IMR-90 (cell line): ENCODE measurements at regions not wholly inside any gene's neighbourhood (a gene's known extent, or its start where the extent isn't known, plus 50 kb on each side); places are given as distances from the start of the nearest gene placed in this dataset.

Experiments used
- ATAC-seq: fragments of 200-7000 bp; cut with Tn5 transposase; 2 replicates; pipeline ENCODE4 v1.9.1; 2020; ENCODE audit warnings: low read depth, mild to moderate bottlenecking, moderate library complexity
- BruUV-seq: library from RNA; stranded (reverse); fragments of 400-500 nt; replicated peaks from 2 replicates; lab custom pipeline; 2021; lab: Mats Ljungman, UMichigan
- CTCF ChIA-PET: fragments of 300-600 bp; formaldehyde crosslinking; extraction: SDS; loops from one replicate; lab custom pipeline; 2021; ENCODE audit warnings: antibody characterized with exemption; lab: Yijun Ruan, JAX
- POLR2A ChIA-PET: fragments of 300-600 bp; sonication (Branson Sonifier 250); formaldehyde crosslinking; loops from one replicate; lab custom pipeline; 2022; ENCODE audit warnings: antibody characterized with exemption; ENCODE audit not compliant: unreplicated experiment; lab: Charles Lee
- DNase-seq: peaks from one replicate; pipeline ENCODE4 v3.0.0; 2013
- H2AFZ ChIP-seq: replicated peaks from 2 replicates; pipeline ENCODE3; 2013; ENCODE audit warnings: low read length, mild to moderate bottlenecking; ENCODE audit not compliant: poor library complexity
- H2AK5ac ChIP-seq: 2 replicates; pipeline ENCODE4 v1.6.1; 2013; ENCODE audit warnings: low read depth, low read length, inconsistent platforms
- H2AK9ac ChIP-seq: replicated peaks from 2 replicates; pipeline ENCODE3; 2013; ENCODE audit warnings: mild to moderate bottlenecking, low read depth, low read length, moderate library complexity; ENCODE audit not compliant: poor library complexity
- H2BK120ac ChIP-seq: 2 replicates; pipeline ENCODE4 v1.6.1; 2013; ENCODE audit warnings: low read depth, low read length, inconsistent platforms
- H2BK15ac ChIP-seq: 3 replicates; pipeline ENCODE4 v1.6.1; 2013; ENCODE audit warnings: low read depth, low read length, inconsistent platforms
- H2BK20ac ChIP-seq: 2 replicates; pipeline ENCODE4 v1.6.1; 2013; ENCODE audit warnings: low read depth, mild to moderate bottlenecking, inconsistent platforms, low read length, moderate library complexity
- H2BK5ac ChIP-seq: 2 replicates; pipeline ENCODE4 v1.6.1; 2013; ENCODE audit warnings: mild to moderate bottlenecking, low read depth, low read length, inconsistent platforms; ENCODE audit not compliant: poor library complexity, severe bottlenecking
- H3K14ac ChIP-seq: replicated peaks from 2 replicates; pipeline ENCODE4 v1.6.1; 2013; ENCODE audit warnings: low read depth, low read length, inconsistent platforms
- H3K18ac ChIP-seq: 2 replicates; pipeline ENCODE4 v1.6.1; 2013; ENCODE audit warnings: low read depth, low read length, control low read depth
- H3K23ac ChIP-seq: 2 replicates; pipeline ENCODE4 v1.6.1; 2013; ENCODE audit warnings: low read depth, low read length, inconsistent platforms
- H3K27ac ChIP-seq: 2 replicates; pipeline ENCODE4 v1.5.1; 2013; ENCODE audit warnings: mild to moderate bottlenecking, control low read depth, low read length; ENCODE audit not compliant: insufficient read depth
- H3K27me3 ChIP-seq: 2 replicates; pipeline ENCODE4 v1.6.1; 2013; ENCODE audit warnings: low read length; ENCODE audit not compliant: control insufficient read depth, insufficient read depth
- H3K36me3 ChIP-seq: 2 replicates; pipeline ENCODE4 v1.6.1; 2013; ENCODE audit warnings: low read length, mixed read lengths; ENCODE audit not compliant: control insufficient read depth, insufficient read depth
- H3K4ac ChIP-seq: 2 replicates; pipeline ENCODE4 v1.6.1; 2013; ENCODE audit warnings: low read depth, low read length, inconsistent platforms
- H3K4me1 ChIP-seq: 2 replicates; pipeline ENCODE4 v1.6.1; 2013; ENCODE audit warnings: low read length, mixed read lengths; ENCODE audit not compliant: control insufficient read depth, insufficient read depth
- H3K4me2 ChIP-seq: 2 replicates; pipeline ENCODE4 v1.6.1; 2013; ENCODE audit warnings: low read depth, mild to moderate bottlenecking, control low read depth, low read length, moderate library complexity
- H3K4me3 ChIP-seq: 2 replicates; pipeline ENCODE4 v1.5.1; 2013; ENCODE audit warnings: low read depth, mild to moderate bottlenecking, control low read depth, low read length, moderate library complexity; ENCODE audit not compliant: insufficient read depth
- H3K56ac ChIP-seq: 2 replicates; pipeline ENCODE4 v1.6.1; 2013; ENCODE audit warnings: low read length, inconsistent platforms; ENCODE audit not compliant: insufficient read depth; ENCODE audit errors: extremely low read depth
- H3K79me1 ChIP-seq, 2 experiments: 2 replicates each; pipeline ENCODE4 v1.6.1; 2013; ENCODE audit warnings: low read length in 2 of 2, inconsistent platforms in 1 of 2, low read depth in 1 of 2
- H3K9ac ChIP-seq: 2 replicates; pipeline ENCODE4 v1.6.1; 2013; ENCODE audit warnings: low read depth, low read length, control low read depth
- H3K9me1 ChIP-seq: 2 replicates; pipeline ENCODE4 v1.6.1; 2013; ENCODE audit warnings: low read length, inconsistent platforms; ENCODE audit not compliant: insufficient read depth
- H3K9me3 ChIP-seq: 2 replicates; pipeline ENCODE4 v1.6.1; 2013; ENCODE audit warnings: low read length; ENCODE audit not compliant: control insufficient read depth, insufficient read depth
- H4K20me1 ChIP-seq: 2 replicates; pipeline ENCODE4 v1.6.1; 2013; ENCODE audit warnings: low read length, inconsistent platforms; ENCODE audit not compliant: insufficient read depth
- H4K5ac ChIP-seq: 2 replicates; pipeline ENCODE4 v1.6.1; 2013; ENCODE audit warnings: mild to moderate bottlenecking, low read depth, low read length, control low read depth
- H4K8ac ChIP-seq, 2 experiments: 2 replicates each; pipeline ENCODE4 v1.6.1; 2013; ENCODE audit warnings: low read depth in 2 of 2, low read length in 2 of 2, control low read depth in 1 of 2, inconsistent platforms in 1 of 2
- H4K91ac ChIP-seq: 2 replicates; pipeline ENCODE4 v1.6.1; 2013; ENCODE audit warnings: low read depth, low read length, inconsistent platforms; ENCODE audit not compliant: insufficient read depth
- CEBPB ChIP-seq: IDR thresholded peaks from 2 replicates; pipeline ENCODE4 v1.6.1; 2012; ENCODE audit warnings: low read depth, low read length, improper control_type of control experiment
- CHD1 ChIP-seq: IDR thresholded peaks from 2 replicates; pipeline ENCODE4 v1.6.1; 2012; ENCODE audit warnings: low read depth, low read length, improper control_type of control experiment
- ELK1 ChIP-seq: fragments of 150-350 bp; IDR thresholded peaks from 2 replicates; pipeline ENCODE4 v1.6.1; 2016; ENCODE audit warnings: low read depth, mild to moderate bottlenecking, low read length, moderate library complexity, borderline replicate concordance
- FOS ChIP-seq: fragments of 150-350 bp; IDR thresholded peaks from 2 replicates; pipeline ENCODE4 v1.6.1; 2016; ENCODE audit warnings: low read depth, low read length
- MAZ ChIP-seq: IDR thresholded peaks from 2 replicates; pipeline ENCODE4 v1.6.1; 2012; ENCODE audit warnings: low read depth, mild to moderate bottlenecking, low read length, improper control_type of control experiment, moderate library complexity, borderline replicate concordance
- NFE2L2 ChIP-seq: fragments of 150-350 bp; IDR thresholded peaks from 2 replicates; pipeline ENCODE4 v1.6.1; 2016; ENCODE audit warnings: low read depth, mild to moderate bottlenecking, low read length
- POLR2A ChIP-seq: IDR thresholded peaks from 2 replicates; pipeline ENCODE4 v1.6.1; 2012; ENCODE audit warnings: mild to moderate bottlenecking, low read depth, low read length
- RAD21 ChIP-seq: IDR thresholded peaks from 2 replicates; pipeline ENCODE4 v1.6.1; 2012; ENCODE audit warnings: low read length, improper control_type of control experiment
- RCOR1 ChIP-seq: IDR thresholded peaks from 2 replicates; pipeline ENCODE4 v1.6.1; 2012; ENCODE audit warnings: mild to moderate bottlenecking, low read length, improper control_type of control experiment; ENCODE audit not compliant: insufficient replicate concordance
- SMC3 ChIP-seq: fragments of 150-350 bp; IDR thresholded peaks from 2 replicates; pipeline ENCODE4 v1.6.1; 2016; ENCODE audit warnings: low read depth, mild to moderate bottlenecking, antibody characterized with exemption, low read length, moderate library complexity
- WGBS, 2 experiments: methylation state at CpG; one replicate each; pipeline versions ENCODE4 v1.1.5 to v1.1.7; 2013; ENCODE audit warnings: missing lambda C conversion rate in 2 of 2; ENCODE audit not compliant: insufficient read length in 1 of 2; ENCODE audit errors: extremely low coverage in 2 of 2; 5-methylcytosine and 5-hydroxymethylcytosine counted together
- dilution Hi-C: fragments of 300-500 bp; cut with HindIII; formaldehyde crosslinking; loops from one replicate; pipeline ENCODE4 v1.14.3; 2018; ENCODE audit warnings: low sequenced_read_pairs; ENCODE audit not compliant: unreplicated experiment
- in situ Hi-C: fragments of 300-500 bp; cut with MboI; formaldehyde crosslinking; loops from 3 replicates; pipeline ENCODE4 v1.14.3; 2019; ENCODE audit warnings: low sequenced_read_pairs, inconsistent platforms, mixed read lengths
- intact Hi-C: fragments of 100-400 bp; cut with micrococcal nuclease; formaldehyde crosslinking; loops from 2 replicates; pipeline ENCODE4 v1.10.0; 2022

- DNase-seq: no peak
- intact Hi-C loops (no loop called here), in situ Hi-C loops (no loop called here), dilution Hi-C loops (no loop called here)
- Histone ChIP-seq H3K18ac (no peak overlapping the region), H3K23ac (no peak overlapping the region), H3K4me2 (no peak overlapping the region), H2AK9ac (no peak overlapping the region), H3K9me1 (no peaks in the 10 kb centered on the region), H3K14ac (no peak overlapping the region), H2BK120ac (no peak overlapping the region), H2BK5ac (no peak overlapping the region), H4K5ac (no peak overlapping the region), H3K79me1 (no peaks in the 10 kb centered on the region), H4K8ac (no peak overlapping the region), H2AFZ (no peak overlapping the region), H3K27ac (no peak overlapping the region), H3K36me3 (no peaks in the 10 kb centered on the region), H3K56ac (no peak overlapping the region), H2AK5ac (no peak overlapping the region), H2BK15ac (no peak overlapping the region), H4K20me1 (no peaks in the 10 kb centered on the region), H3K4me3 (no peak overlapping the region), H3K9ac (no peak overlapping the region), H4K91ac (no peak overlapping the region), H3K9me3 (peaks cover 5% of the 10 kb centered on the region; the same call in 1 of the 2 replicates), H3K27me3 (no peaks in the 10 kb centered on the region), H2BK20ac (no peak overlapping the region), H3K4me1 (no peaks in the 10 kb centered on the region), H3K4ac (no peak overlapping the region)
- BruUV-seq: no TSS peak
- ChIA-PET CTCF (no interaction called here), POLR2A (no interaction called here)
- no peak for ATAC-seq
- WGBS, 2 experiments: no CpG with 5 or more reads among the region's 3 CpGs
- TF ChIP-seq RCOR1 (no peak), NFE2L2 (no peak), POLR2A (no peak), CHD1 (no peak), FOS (no peak), CEBPB (no peak), SMC3 (no peak), ELK1 (no peak), MAZ (no peak), RAD21 (no peak)
Measured at GRCh38 chr4:175071123-175071522, 153.0 kb downstream of the ADAM29 start.
